RWPE2 (cell line): ENCODE measurements at regions not wholly inside any gene's neighbourhood (a gene's known extent, or its start where the extent isn't known, plus 50 kb on each side); places are given as distances from the start of the nearest gene placed in this dataset.
"Not testable (repeated sequence)": the region's sequence is repeated elsewhere in the genome, so short reads cannot be mapped to it uniquely, and the experiment has no call there.

ENCODE experiments used
- ATAC-seq: fragments of 200-7000 bp; cut with Tn5 transposase; 3 replicates; pipeline ENCODE4 v1.9.1; 2021; ENCODE audit warnings: low read depth
- DNase-seq: peaks from one replicate; pipeline ENCODE4 v3.0.0-alpha.2; 2020; ENCODE audit warnings: low spot score
- H3K27ac ChIP-seq: fragments of 450-650 bp; 2 replicates; pipeline ENCODE4 v1.5.1; 2017; ENCODE audit warnings: mild to moderate bottlenecking; ENCODE audit not compliant: poor library complexity, severe bottlenecking
- H3K27me3 ChIP-seq: fragments of 250-450 bp; sonication (Bioruptor Pico); 2 replicates; pipeline ENCODE4 v1.5.1; 2021; ENCODE audit warnings: mild to moderate bottlenecking, moderate library complexity; ENCODE audit not compliant: insufficient read depth, poor library complexity, severe bottlenecking
- H3K36me3 ChIP-seq: fragments of 250-450 bp; sonication (Bioruptor Pico); 2 replicates; pipeline ENCODE4 v1.5.1; 2020; ENCODE audit warnings: low read depth, mild to moderate bottlenecking, moderate library complexity
- H3K4me1 ChIP-seq: fragments of 250-450 bp; sonication (Bioruptor Pico); 2 replicates; pipeline ENCODE4 v1.5.1; 2021; ENCODE audit warnings: mild to moderate bottlenecking, moderate library complexity; ENCODE audit not compliant: insufficient read depth, poor library complexity, severe bottlenecking
- H3K4me3 ChIP-seq: fragments of 250-450 bp; sonication (Bioruptor Pico); 2 replicates; pipeline ENCODE4 v1.5.1; 2021; ENCODE audit warnings: mild to moderate bottlenecking, moderate library complexity; ENCODE audit not compliant: severe bottlenecking
- H3K9me3 ChIP-seq: fragments of 250-450 bp; sonication (Bioruptor Pico); 2 replicates; pipeline ENCODE4 v1.5.1; 2021; ENCODE audit warnings: mild to moderate bottlenecking, moderate library complexity; ENCODE audit not compliant: severe bottlenecking
- TF ChIP-seq, protein P1 (sequence below): fragments of 450-650 bp; IDR thresholded peaks from one replicate; pipeline ENCODE4 v1.5.1; 2017; ENCODE audit warnings: mild to moderate bottlenecking, moderate library complexity; ENCODE audit not compliant: poor library complexity, severe bottlenecking

DNA sequence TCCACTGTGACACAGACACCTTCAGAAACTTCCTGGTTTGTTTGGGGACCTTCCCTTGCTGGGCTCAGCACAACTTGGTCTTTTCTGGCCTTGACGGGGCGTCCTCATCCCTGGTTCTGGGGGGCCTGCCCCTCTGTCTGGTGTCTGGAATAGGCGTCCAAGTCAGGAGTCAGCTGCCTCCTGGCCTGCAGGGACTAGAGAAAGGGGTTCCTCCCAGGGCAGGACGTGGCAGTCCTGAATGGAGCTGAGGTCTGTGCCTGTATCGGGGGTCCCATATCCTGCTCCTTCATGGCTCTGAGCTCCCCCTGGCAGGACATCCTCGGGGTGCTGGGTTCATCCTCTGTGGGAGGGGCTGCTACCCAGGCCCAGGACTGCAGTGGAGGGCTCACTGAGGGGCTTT is 384.0 kb downstream of the TMEM121 start:
- Histone ChIP-seq H3K4me1 (no peaks in the 10 kb centered on the region), H3K9me3 (no peaks in the 10 kb centered on the region), H3K27ac (no peak overlapping the region), H3K27me3 (no peaks in the 10 kb centered on the region), H3K4me3 (no peak overlapping the region), H3K36me3 (no peaks in the 10 kb centered on the region)
- ATAC-seq (no peak), DNase-seq (no peak)
- TF ChIP-seq, protein P1, sequence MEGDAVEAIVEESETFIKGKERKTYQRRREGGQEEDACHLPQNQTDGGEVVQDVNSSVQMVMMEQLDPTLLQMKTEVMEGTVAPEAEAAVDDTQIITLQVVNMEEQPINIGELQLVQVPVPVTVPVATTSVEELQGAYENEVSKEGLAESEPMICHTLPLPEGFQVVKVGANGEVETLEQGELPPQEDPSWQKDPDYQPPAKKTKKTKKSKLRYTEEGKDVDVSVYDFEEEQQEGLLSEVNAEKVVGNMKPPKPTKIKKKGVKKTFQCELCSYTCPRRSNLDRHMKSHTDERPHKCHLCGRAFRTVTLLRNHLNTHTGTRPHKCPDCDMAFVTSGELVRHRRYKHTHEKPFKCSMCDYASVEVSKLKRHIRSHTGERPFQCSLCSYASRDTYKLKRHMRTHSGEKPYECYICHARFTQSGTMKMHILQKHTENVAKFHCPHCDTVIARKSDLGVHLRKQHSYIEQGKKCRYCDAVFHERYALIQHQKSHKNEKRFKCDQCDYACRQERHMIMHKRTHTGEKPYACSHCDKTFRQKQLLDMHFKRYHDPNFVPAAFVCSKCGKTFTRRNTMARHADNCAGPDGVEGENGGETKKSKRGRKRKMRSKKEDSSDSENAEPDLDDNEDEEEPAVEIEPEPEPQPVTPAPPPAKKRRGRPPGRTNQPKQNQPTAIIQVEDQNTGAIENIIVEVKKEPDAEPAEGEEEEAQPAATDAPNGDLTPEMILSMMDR: no peak

DNA sequence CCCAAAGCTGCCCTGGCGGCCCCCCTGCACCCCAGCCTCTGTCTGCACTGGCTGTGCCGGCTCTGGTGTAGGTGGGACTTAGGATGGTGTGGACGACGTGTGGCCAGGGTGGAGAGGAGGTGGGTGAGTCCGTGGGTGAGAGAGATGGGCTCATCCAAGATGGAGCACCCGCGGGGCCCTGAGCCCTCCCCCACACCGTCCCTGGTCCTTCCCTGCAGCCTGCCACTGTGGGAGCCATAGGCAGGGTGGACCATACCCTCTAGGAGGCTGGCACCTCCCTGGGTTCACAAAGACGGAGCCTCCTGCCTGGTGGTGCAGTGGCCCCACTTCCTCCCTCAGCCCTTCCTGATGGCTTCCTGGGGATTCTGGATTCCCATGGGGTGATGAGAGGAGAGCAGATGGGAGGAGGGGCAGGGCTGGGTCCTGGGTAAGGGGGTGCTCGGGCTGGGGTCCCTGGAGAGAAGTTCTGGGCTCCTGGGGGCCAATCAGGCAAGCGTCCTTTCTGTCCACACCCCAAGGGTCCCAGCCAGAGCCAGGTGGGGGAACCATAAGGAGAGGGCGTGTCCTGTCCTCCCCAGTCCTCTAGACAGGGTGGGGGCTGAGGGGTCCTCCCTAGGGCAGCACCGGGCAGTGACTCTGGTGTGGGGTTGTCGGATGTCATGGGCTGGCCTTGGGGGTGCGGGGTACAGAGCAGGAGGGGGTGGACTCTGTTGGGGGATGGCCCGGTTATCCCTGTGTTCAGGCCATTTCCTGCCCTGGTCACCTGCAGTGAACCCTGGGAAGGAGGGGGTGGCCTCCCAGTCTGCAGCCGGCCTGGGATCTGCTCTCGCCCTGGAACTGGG is 384.8 kb downstream of the TMEM121 start:
- Histone ChIP-seq H3K4me3 (no peak overlapping the region), H3K27ac (no peak overlapping the region), H3K4me1 (no peaks in the 10 kb centered on the region), H3K36me3 (no peaks in the 10 kb centered on the region), H3K9me3 (no peaks in the 10 kb centered on the region), H3K27me3 (no peaks in the 10 kb centered on the region)
- TF ChIP-seq, protein P1: no peak
- ATAC-seq (no peak), DNase-seq (peak; percentile 41)

DNA sequence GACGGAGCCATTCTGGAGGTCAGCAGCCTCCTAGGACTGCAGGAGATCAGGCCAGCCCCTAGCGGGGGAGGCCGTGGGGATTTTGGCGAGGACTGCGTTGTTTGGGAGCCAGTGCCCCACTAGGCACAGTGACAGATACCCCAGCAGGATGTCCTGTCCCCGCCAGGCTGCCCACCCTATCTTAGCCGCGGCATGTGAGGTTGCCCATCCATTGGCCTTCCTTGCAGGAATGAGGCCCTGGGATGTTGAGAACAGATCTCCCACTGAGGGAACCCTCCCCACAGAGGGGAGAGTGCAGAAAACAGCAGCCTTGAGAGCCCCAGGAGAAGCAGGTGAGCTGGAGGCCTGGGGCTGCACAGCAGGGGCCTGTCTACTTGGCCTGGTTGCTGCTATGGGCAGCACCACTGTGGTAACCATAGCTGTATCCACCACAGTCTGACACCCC is 385.5 kb downstream of the TMEM121 start:
- not testable (repeated sequence) for H3K4me1 ChIP-seq, H3K27me3 ChIP-seq, H3K9me3 ChIP-seq, H3K36me3 ChIP-seq, H3K4me3 ChIP-seq, H3K27ac ChIP-seq, ATAC-seq
- peak; percentile 17 for DNase-seq

DNA sequence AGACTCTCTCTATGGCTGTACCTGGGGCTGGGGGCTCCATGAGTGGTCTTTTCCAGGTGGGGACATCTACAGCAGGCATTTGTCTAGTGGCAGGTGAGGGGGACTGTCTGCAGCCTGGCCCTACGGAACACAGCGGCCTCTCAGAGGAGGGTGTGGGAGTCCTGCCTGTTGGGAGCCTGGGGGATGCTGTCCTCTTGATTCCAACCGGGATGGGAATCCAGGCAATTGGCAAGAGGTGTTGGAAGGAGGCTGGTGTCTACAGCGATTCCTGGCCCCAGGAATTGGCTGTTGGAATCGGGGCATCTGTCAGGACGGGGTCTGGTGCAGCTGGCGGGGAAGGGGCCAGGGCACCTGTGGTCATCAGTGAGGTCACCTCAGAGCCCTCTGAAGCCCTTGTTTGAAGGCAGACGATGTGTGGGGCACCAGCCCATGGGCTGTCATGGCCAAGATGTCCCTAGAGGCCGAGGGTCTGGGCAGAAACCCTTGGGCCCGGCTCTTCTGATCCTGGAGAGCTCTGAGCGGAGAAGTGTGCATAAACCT is 386.3 kb downstream of the TMEM121 start:
- TF ChIP-seq, protein P1: no peak
- no peak overlapping the region for H3K27ac ChIP-seq
- H3K27me3 ChIP-seq: no peaks in the 10 kb centered on the region
- no peaks in the 10 kb centered on the region for H3K9me3 ChIP-seq
- ATAC-seq (no peak), DNase-seq (peak; percentile 24)
- no peaks in the 10 kb centered on the region for H3K36me3 ChIP-seq
- no peaks in the 10 kb centered on the region for H3K4me1 ChIP-seq
- no peak overlapping the region for H3K4me3 ChIP-seq

DNA sequence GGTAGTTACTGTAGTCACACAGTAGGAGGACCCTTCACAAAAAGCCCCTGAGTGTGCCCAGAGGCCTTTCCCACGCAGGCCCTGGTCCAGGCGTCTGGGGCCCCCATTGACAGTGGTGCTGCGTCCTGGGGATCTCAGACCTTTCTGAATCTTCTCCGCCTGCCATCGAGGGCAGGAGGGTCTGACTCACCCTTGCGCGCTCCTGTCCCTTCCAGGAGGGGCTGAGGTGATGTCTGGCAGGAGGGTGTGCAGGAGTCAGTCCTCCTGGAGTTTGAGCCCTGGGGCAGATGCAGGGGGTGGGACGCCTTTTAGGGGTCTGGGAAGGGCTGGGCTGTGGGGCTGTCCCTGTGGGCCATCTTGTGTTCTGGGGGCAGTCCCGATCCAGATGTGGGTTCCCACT is 386.8 kb downstream of the TMEM121 start:
- Histone ChIP-seq H3K36me3 (no peaks in the 10 kb centered on the region), H3K27me3 (no peaks in the 10 kb centered on the region), H3K4me1 (no peaks in the 10 kb centered on the region), H3K27ac (no peak overlapping the region), H3K4me3 (no peak overlapping the region), H3K9me3 (no peaks in the 10 kb centered on the region)
- ATAC-seq (no peak), DNase-seq (peak; percentile 23)
- TF ChIP-seq, protein P1: no peak
